ENCODE measurements at regions not wholly inside any gene's neighbourhood (a gene's known extent, or its start where the extent isn't known, plus 50 kb on each side); places are given as distances from the start of the nearest gene placed in this dataset.
"Not testable (repeated sequence)": the region's sequence is repeated elsewhere in the genome, so short reads cannot be mapped to it uniquely, and the experiment has no call there.

- not testable (repeated sequence) for DNase-seq
These were observed 86.4 kb upstream of the LCORL start for GRCh38 chr4:18107848-18108528.

- DNase-seq, result peak in 1 of 3 experiments; percentile 32
These were observed 85.1 kb upstream of the LCORL start for GRCh38 chr4:18106620-18107019.

- DNase-seq, result no peak
These were observed 83.8 kb upstream of the LCORL start for GRCh38 chr4:18105030-18106011.

- DNase-seq, result no peak
These were observed 82.5 kb upstream of the LCORL start for GRCh38 chr4:18103876-18104605.

GRCh38 chr4:18100657-18101056, 79.1 kb upstream of the LCORL start:
- peak in 1 of 3 experiments; percentile 70 for DNase-seq

GRCh38 chr4:18090447-18090846, 68.9 kb upstream of the LCORL start:
- DNase-seq, result peak in 1 of 3 experiments; percentile 24

- DNase-seq, result peak in 1 of 3 experiments; percentile 14
These were observed 60.7 kb upstream of the LCORL start for GRCh38 chr4:18082236-18082635.

- DNase-seq, result peak in 1 of 3 experiments; percentile 8
These were observed 60.2 kb upstream of the LCORL start for GRCh38 chr4:18081708-18082107.

- no peak for DNase-seq
These were observed 56.3 kb upstream of the LCORL start for GRCh38 chr4:18077808-18078207.

- DNase-seq, result peak in 1 of 3 experiments; percentile 29
These were observed 54.4 kb upstream of the LCORL start for GRCh38 chr4:18075823-18076433.

GRCh38 chr4:18071894-18072293, 50.3 kb upstream of the LCORL start:
- DNase-seq, result no peak
